HG02588 (cell line): ENCODE measurements at regions not wholly inside any gene's neighbourhood (a gene's known extent, or its start where the extent isn't known, plus 50 kb on each side); places are given as distances from the start of the nearest gene placed in this dataset.

Experiments
- ATAC-seq: cut with Tn5 transposase; IDR thresholded peaks from one replicate; pipeline ENCODE4 v1.9.1; 2021; ENCODE audit warnings: mild to moderate bottlenecking, moderate library complexity; ENCODE audit not compliant: unreplicated experiment

GRCh38 chr5:2575871-2576270, 175.6 kb downstream of the IRX2 start:
- no peak for ATAC-seq

DNA sequence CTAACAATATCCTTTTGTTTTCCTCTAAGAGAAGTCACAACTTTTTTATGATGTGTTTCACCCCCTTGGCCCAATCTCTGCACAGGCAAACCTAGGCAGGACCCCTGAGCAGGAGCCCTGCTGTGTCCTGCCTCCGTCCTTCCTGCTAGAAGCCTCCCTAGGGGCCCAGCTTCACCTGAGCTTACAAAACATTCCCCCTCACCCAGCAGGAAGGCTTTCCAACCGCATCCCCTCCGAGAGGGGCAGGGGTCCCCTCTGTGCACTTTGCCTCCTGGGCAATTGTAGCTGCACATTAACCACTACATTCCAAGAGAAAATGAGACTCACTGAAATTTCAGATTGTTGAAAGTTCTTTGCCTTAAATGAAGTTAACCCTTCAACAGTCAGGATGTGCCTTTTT, 176.2 kb downstream of the IRX2 start:
- ATAC-seq: no peak

GRCh38 chr5:2574155-2574554, 177.3 kb downstream of the IRX2 start:
- ATAC-seq: no peak

DNA sequence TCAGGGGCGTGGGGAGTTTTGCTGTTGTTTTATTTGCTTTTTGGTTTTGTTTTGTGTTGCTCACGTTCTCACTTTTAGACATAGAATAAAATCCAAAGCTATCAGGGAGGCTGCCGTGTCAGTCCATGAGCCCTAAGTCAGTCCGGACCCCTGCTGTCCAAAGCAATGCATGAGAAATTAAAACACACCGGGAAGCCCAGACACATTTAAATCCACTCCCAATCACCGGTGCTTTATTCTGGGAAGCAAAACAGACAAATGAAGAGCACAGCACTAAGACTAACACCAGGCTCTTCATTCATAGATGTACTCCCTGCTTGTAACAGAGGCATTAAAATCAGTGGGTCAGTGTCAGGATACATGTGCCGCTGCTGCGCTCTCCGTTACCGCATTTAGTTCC, 180.9 kb downstream of the IRX2 start:
- ATAC-seq: no peak

GRCh38 chr5:2569774-2570542, 181.5 kb downstream of the IRX2 start:
- ATAC-seq: no peak

GRCh38 chr5:2569176-2569575, 182.3 kb downstream of the IRX2 start:
- ATAC-seq: no peak

GRCh38 chr5:2566284-2566683, 185.2 kb downstream of the IRX2 start:
- no peak for ATAC-seq

DNA sequence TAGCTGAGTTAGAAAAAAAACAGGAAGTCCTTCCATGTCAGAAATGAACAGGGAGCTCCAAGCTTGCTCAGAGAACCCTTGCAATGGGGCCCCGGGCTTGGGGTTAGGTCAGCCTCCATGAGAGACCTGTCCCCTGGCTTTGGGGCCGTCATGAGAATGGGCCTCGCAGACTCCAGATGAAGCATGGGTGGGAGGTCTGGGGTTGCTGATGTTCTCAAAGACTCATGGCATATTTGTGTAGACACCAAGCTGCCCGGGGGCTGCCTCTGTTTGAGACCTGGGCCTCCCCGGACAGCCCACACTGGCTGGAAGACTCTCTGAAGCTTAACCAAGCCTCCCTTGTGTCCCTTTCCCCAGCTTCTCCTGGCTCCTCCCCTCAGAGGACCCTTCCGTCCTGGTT, 186.3 kb downstream of the IRX2 start:
- ATAC-seq: no peak

DNA sequence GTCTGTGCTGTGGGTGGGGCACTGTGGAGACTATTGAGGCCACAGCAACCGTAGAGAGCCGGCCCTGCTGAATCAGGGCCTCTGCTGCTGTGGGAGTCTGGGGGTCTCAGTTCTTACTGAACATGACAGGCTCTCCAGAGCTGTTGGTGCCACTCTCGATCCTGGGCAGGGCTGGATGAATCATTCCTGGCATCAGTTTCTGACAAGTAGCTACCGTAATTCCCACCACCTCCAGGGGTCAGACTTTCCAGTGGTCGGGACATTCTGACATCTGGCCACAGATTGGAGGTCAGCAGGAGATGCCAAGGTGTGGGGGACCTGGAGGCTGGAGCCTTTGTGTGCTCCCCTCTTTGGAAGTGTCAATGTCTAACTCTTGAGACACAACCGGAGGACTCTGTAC, 188.4 kb downstream of the IRX2 start:
- ATAC-seq: no peak

GRCh38 chr5:2562036-2562435, 189.4 kb downstream of the IRX2 start:
- ATAC-seq: no peak

GRCh38 chr5:2560435-2560834, 191.0 kb downstream of the IRX2 start:
- no peak for ATAC-seq

- no peak for ATAC-seq
Measured at GRCh38 chr5:2557435-2557834, 194.0 kb downstream of the IRX2 start.

DNA sequence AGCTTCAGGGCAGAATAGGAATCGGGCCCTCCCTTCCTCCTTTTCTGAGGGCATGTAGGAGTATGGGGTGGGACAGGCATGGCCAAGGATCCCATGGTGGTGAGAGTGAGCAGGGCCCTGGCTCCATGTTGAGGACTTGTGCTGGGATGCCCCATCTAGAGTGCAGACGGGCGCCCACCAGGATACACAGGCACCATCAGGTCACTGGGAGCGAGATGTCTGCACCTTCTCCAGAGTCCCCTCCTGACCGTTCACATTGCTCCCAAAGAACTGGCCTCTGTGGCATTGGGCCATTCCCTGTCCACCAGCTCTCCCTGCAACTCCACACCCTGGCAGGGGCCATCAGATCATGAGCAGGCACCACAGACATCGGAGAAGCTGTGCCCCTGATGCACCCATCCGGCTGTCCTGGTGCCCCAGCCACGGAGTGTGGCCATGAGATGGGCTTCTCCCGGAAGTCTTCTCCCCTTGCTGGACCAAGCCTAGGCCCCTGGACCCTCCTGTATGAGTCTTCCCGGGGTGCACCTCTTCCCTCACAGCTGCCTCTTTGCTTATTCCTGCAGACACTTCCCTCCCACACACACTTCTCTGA, 195.0 kb downstream of the IRX2 start:
- ATAC-seq: no peak

DNA sequence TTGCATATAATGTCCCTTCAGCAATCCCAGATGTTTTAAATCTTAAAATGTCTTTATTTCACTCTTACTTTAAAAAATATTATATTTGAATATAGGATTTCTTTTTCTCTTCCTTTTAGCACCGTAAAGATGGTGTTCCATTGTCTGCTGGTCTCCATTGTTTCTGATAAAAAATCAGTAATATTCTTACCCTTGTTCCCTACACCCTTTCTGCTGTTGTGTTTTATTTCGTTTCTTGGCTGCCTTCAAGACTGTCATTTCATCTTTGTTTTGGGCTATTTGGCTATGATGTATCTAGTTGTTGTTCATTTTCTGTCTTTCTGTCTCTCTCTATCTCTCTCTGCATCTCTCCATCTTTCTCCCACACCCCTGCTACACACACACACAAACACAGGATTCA, 197.9 kb downstream of the IRX2 start:
- no peak for ATAC-seq

DNA sequence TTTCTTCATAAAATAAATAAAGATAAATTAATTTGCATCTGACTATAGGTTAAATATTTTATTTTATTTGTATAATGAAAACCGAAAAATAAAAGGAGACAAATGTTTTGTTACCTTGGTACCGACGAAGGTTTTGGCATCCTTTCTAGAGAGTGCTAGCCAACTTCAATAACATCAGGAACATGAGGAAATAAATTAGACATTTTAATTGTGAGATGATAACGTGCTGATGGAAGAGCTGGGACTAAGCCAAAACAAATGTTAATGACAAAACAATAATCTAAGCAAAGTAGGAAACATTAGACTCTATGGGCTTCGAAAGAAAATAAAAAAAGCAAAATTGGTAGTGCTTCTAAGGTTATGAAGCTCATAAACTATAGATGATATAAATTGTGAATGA, 201.0 kb downstream of the IRX2 start:
- ATAC-seq: no peak

- no peak for ATAC-seq
Measured at GRCh38 chr5:2549900-2550299, 201.6 kb downstream of the IRX2 start.

- ATAC-seq: no peak
Measured at GRCh38 chr5:2549354-2549753, 202.1 kb downstream of the IRX2 start.

DNA sequence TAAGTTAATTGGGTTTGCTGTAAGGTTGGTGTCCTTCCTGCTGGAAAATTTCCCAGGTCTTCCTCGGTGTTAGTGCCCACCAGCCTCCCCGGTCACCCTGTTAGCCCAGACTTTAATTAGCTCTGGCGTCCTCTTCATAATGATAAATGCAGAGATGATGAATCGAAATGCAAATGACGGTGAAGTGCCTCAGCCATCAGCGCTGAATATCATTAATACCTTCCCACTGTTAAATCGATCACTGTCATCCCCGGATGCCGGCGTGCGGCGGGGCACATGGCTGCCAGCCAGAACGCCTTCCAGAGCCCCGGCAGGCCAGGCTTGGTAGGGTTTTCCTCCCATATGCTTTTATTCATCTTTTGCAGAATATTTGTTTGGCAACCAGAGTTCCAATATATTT, 204.5 kb downstream of the IRX2 start:
- no peak for ATAC-seq

DNA sequence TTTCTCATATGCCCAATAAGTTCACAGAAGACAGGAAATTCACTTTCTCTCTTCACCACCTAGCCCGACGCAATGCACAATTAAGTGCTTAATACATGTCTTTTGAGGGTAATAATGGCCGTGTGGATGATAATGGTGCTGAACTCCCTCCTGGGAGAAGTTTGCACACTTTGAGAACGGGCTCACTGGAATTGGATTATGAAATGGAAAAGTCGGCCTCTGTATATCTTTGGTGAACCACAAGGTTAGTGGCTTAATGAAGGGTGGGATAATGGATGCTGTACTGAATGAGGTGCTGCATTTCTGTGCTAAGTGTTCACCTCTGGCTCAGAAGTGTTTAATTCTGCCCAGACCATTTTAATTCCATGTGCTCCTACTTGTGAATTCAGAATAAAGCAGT, 207.5 kb downstream of the IRX2 start:
- ATAC-seq: no peak

DNA sequence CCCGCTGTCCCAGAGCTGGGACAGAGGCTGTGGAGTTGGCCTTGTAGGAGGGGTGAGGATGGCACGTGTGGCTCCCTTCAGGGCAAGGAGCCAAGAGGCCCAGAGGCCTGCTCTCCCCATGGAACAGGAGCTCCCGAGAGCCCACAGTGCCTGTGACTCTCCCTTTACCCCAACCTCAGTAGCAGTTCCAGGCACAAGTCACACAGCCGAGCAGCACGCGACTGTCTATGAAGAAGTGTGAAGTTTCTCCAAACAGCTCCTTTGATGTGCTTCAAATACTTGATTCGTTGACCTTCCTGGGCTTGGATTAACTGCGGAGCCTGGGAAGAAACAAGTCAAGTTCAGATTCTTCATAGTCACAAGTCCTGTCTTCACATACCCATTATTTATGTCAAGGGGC, 208.7 kb downstream of the IRX2 start:
- ATAC-seq: no peak

- no peak for ATAC-seq
Measured at GRCh38 chr5:2542026-2542425, 209.5 kb downstream of the IRX2 start.

DNA sequence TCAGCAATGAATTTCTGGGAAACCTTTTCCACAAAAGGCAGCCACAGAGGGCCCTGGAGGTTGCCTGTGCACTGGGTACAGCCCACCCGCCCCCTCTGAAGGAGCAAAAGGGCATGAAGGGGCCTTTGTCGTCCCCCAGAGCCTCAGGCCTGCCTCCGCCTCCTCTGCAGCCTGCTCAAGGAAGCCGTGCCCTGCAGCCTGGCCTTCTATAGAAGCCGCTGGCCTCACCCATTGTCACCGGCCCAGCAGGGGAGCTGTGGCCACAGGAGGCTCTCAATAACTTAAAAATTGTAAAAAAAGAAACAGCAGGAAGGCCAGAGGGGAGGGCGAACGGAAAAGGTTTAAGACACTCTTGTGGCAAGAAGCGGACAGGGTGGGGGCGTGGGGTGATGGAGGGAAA, 213.3 kb downstream of the IRX2 start:
- ATAC-seq: no peak
